NCI-H69 (cell line): ENCODE measurements at regions not wholly inside any gene's neighbourhood (a gene's known extent, or its start where the extent isn't known, plus 50 kb on each side); places are given as distances from the start of the nearest gene placed in this dataset.

ENCODE experiments used
- DNase-seq: peaks from one replicate; lab custom pipeline; 2025; lab: John Stamatoyannopoulos, UW

DNA sequence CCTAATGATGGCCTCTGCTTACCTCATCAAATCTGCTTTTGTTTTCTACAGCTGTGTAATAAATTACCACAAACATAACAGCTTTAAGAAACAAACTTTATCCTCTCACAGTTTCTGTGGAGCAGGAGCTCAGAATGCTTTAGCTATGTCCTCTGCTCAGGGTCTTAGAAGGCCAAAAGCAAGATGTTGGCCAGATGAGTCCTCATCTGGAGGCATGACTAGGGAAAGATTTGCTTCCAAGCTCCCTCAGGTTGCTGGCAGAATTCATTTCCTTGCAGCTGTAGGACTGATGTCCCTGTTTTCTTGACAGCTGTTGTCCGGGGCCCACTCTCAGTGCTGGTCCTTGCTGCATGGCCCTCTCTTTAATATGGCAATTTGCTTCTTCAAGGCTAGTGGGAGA is 116.7 kb upstream of the PDE5A start:
- no peak for DNase-seq

DNA sequence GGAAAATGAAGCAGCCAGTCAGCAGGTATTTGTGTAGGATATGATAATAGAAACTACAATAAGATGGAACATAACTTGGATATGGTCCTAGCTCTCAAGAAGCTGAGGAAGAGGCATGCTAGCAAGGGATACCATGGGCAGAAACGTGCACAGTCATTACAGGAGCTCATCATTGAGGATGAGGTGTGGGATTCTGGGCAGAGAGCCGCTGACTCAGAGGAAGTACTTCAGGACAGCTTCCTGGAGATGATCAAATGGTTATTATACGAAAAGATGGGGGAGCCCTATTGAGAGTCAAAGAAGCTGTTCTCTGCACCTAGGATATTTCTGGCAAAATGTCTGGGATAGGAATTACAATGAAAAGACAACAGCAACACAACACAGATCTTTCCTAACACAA is 116.0 kb upstream of the PDE5A start:
- peak; percentile 2 for DNase-seq

DNA sequence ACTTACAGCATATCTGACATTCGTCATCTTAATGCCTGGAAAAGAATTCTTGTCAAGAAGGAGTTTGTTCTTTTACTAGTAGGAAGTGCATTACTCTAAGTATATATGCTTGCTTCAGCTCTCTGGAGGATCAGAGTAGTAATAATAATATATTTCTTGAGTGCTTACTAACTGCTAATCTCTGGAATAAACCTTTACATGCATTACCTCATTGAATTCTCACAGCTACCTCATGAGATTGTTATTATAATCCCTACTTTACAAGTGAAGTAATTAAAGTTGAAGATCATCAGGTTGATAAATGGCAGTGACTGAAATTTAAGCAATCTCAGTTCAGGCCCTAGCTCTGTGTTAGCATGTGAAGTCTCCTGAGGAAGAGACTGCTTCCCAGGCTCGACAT is 115.0 kb upstream of the PDE5A start:
- no peak for DNase-seq

DNA sequence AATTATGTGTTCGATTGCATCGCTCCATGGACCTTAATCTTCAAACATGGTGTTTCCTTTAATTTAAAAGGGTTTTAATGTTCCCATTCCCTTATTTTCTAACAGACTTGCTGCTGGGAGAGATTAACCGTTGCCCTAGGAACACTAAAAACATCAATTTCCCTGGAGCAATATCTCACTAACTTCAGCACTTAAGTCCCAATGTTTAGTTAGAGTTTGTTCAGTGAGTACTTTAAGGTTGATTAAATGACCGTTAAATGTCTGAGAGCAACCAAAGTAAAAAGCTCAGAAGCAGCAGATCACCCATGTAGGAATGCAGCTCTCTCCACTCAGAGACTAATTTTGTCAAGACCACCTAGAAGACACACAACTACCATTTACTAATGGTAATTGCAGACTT is 111.2 kb upstream of the PDE5A start:
- no peak for DNase-seq

DNA sequence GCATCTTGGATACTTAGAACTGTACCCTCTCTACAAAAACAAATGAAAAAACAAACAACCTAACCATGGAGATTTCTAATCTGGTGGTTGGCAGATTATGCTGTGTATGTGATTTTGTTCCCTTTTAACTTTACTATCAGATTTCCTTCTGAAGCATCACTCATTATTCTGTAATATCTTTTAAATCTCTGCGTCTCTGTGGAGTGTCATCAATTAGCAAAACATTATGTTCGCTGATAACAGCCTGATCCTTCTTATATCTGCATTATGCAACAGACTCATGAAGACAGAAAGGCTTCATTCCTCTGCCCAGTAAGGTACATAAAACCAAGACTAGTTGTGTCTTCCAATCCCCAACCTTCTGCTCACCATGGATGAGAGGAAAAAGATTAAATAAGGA is 110.3 kb upstream of the PDE5A start:
- DNase-seq: no peak

DNA sequence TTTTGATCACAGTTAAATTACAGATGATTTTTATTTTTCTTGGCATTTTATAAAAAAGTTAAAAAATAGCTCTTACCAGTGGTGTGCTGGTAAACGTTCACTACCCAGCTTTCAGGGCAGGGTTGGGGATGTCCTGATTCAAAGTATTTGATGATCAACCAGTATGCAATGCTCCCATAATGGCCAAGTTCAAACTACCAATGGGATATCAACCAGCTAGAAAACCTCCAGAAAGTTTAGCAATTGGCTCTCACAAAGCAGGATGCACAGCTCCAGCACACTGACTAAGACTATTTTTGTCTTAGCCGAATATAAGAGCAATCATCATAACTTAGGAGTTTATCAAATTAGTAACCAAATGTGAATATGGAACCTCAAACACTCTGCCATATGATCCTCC is 108.0 kb upstream of the PDE5A start:
- DNase-seq: no peak

DNA sequence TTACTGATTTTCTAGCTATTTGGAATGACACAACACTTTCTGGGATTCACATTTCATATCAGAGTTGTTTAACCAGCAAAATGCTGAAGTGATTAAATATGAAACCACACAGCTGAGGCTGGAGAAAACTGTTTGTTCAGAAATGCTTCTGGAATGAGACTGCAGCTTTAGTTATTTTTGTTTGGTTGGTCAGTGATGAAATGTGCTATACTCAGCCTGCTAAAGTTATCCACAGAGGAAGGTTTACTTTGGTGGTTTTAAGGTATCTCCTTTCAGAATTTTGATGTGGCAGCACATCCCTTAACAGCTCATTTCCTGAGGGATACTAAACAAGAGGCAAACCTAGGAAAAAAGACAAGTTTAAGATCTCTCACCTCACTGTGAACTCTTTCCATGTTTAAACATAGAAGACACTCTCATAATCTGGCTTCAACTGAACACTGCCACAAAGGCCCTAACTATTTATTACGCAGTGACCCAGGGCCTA is 106.6 kb upstream of the PDE5A start:
- no peak for DNase-seq

DNA sequence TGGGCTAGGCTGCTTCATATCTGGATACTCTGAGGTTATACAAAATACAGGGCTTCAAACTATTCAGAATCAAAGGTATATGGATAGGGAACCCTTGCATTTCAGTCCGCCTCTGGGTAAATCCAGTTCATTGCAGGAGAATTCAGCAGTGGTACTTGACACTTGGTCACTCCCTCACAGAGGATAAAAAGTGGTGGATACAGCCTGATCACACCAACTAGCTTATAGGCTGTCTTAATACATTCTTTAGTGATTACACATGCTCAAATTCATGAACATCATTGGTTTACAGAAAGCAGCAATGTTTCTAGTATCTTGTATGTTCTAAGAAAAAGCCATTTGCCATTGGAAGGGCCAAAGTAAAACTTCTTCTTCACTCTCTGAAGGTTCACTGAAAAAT is 104.8 kb upstream of the PDE5A start:
- no peak for DNase-seq

DNA sequence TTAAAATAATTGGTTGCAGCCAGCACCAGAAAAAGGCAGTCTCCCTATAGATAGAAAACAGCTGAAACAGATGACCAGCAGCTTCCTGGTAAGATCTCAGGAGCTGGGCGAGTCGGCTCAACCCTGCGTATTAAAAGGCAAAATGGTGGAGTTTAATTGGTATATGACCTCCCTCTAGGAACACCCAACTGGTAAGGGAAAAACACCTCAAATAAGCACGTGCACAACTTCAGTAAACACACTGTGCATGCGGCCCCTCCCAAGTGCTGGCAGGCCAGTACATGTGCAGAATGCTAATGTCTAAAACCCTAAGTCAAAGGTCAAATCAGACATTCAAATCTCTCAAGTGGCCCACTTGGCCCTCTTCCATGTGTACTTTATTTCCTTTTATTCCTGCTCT is 103.2 kb upstream of the PDE5A start:
- no peak for DNase-seq

DNA sequence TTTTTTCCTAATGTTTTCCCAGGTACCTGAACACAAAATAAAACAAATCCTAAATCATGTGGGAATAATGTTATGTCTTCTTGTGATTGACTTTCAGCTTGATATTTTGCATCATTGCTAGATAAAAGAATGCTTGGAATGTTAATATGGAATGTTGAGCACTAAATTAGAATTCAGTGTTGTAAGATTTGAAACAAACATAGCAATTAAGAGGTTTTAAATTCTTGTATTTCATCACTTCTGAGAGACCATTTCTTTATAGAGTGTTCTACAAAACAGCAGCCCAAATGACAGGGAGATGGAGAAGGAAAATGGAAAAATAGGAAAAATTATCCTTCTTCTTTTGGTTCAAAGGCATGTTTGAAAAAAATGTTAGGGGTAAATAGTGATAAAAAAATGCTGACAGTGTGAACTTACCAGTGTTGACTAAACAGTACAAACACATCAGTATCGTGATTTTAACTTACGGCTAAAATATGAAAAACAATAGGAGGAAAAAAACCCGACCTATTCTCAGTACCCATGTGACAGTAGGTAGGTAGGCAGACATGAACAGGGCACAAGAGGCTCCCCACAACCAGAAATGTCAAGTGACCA is 102.6 kb upstream of the PDE5A start:
- no peak for DNase-seq

DNA sequence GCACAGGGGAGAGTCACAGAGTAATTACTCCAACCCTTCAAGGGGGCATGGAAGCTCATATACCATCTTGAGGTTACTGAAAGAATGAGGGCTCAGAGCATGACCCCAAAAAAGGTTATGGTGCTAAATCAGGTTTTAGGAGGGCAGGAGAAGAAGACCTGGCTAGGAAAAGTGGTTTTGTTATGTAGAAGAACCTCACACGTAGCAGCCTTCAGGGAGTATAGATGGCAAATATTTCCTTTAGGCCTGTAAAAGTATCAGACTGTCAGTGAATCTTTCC is 102.0 kb upstream of the PDE5A start:
- no peak for DNase-seq

DNA sequence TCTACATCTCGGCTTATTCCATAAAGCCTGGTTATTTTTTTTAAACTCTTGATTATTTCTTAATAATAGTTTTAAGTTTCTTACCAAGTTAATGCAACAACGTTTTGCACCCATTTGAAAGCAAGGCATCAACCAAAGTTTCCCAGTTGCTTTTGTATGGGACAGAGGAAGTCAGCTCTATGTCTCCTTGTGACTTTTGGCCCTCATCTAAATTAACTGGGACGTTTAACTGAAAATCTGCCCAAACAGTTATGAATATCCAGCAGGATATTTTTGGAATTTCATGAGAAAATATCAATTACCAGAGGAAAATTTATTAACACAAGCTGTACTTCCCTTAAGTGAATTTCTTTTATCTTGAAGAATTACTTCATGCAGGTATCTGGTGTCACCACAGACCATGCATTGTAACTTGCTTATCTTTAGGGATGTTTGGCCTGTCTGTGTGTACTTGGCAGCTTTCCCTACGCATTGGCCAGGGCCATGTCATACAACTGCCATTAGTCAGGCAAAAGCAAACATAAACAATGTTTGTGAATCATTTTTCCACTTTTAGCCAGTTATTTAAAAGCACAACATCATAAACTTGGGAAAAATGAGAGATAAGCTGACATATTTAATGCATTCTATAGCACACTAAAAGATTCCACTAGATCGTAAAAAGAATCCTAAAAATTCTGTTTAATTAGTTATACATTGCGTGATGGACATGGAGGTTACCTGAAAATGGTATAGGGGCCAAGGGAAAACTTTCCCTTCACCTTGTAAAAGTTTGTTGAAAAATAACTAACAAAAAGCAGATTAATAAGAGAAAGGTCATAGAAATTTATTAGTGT is 101.4 kb upstream of the PDE5A start:
- DNase-seq: peak; percentile 38

DNA sequence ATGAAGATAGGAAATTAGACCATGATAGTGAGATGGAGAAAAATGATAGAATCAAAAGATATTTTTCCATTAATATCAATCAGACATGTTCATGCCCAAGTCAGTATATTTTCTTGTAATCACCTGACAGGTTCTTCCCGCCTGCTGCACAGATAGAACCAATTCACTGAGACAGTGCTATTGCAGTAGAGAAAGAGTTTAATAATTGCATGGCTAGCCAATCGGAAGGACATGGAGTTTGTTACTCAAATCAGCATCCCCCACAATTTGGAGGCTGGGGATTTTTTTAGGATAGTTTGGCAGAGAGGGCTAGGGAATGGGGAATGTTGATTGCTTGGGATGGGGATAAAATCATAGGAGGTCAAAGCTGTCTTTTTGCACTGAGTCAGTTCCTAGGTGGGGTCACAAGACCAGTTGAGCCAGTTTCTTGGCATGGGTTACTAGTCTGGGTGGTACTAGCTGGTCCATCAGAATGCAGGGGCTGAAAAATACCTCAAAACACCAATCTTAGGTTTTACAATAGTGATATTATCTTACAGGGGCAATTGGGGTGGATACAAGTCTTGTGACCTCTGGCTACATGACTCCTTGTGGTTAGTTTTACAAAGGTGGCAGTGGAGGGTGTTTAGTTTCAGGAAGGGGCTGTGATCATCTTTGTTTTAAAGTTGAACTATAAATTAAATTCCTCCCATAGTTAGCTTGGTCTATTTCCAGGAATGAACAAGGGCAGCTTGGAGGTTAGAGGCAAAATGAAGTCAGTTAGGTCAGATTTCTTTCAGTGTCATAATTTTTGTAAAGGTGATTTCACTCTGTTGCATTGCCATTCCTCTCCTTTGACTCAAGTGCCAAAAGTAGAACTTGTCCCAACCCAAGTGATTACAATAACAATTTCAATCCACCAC is 100.3 kb upstream of the PDE5A start:
- no peak for DNase-seq

DNA sequence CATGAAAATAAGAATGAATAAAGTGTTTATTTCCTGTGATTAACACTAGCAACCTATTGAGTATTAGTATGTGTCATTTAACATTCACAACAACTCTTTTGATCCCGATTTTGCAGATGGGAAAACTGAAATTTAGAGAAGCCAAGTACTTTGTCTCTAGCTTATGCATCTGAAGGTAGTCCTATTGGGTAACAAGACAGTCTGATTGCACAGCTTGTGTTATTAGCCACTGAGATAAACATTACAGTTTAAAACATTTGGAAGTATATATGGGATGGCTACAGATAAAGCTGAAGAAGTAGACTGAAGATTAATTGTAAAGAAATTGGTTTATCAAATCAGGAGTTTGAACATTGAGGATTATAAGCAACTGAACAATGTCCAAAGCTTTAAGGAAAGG is 99.6 kb upstream of the PDE5A start:
- no peak for DNase-seq

DNA sequence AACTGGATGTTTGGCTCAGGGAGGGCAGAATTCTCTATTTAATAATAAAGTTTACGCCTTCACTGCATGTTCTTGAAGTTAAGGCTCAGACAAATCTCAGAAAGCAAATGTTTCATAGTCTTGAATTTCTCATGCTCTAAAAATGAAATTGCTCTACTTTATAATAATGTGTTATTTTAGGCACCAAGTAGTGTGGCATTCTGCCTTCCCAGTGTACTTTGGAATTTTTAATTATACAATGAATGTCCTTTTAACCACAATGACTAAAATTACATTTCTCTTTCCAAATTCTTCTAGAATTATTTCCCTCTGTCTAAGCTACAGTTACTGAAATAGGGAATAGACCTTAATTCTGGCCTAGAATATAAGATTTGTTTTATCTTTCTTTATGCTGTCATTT is 97.9 kb upstream of the PDE5A start:
- DNase-seq: no peak

DNA sequence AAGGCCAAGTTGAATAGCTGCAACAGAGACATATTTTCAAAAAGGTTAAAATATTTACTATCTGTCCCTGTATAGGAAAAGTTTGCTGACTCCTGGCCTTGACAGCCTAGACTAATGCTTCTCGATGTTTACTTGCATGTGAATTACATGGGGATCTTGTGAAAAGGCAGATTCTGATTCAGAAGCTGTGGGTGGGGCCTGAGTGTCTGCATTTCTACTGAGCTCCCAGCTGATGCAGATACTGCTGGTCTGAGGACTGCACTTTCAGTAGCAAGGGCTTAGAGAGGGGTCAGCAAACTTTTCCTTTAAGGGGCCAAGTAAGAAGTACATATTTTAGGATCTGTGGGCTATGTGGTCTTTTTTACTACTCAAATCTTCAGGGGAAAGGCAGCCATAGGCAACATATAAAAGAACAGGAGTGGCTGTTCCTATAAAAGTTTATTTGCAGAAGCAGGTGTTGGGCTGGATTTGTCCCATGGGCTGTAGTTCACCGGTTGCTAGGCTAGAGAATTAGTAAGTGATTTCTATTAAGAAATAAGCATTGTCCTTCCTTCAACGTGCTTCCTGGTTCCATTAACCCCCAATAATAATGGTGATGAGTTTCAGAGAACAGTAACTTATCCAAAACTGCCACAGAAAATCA is 97.2 kb upstream of the PDE5A start:
- DNase-seq: no peak

DNA sequence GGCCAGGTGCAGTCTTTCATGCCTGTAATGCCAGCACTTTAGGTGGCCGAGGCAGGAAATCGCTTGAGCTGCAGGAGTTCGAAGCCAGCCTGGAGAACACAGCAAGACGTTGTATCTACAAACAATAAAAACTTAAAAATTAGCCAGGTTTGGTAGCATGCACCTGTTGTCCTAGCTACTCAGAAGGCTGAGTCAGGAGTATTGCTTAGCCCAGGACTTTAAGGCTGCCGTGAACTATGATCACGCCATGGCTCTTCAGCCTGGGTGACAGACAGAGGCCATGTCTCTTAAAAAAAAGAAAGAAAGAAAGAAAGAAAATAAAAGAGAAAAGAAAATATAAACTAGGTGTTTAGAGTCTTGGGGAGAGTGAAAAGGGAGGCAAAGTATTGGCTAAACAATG is 96.4 kb upstream of the PDE5A start:
- peak; percentile 6 for DNase-seq

DNA sequence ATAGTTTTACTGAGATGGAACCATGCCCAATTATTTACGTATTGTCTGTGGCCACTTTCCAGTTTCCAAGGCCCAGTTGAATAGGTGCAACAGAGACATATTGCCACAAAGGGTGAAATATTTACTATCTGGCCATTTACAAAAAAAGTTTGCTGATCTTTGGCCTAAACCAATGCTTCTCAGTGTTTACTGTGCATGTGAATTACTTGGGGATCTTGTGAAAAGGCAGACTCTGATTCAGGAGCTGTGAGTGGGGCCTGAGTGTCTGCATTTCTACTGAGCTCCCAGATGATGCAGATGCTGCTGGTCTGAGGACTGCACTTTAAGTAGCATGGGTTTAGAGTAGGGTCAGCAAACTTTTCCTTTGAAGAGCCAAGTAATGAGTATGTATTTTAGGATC is 94.1 kb upstream of the PDE5A start:
- DNase-seq: no peak

DNA sequence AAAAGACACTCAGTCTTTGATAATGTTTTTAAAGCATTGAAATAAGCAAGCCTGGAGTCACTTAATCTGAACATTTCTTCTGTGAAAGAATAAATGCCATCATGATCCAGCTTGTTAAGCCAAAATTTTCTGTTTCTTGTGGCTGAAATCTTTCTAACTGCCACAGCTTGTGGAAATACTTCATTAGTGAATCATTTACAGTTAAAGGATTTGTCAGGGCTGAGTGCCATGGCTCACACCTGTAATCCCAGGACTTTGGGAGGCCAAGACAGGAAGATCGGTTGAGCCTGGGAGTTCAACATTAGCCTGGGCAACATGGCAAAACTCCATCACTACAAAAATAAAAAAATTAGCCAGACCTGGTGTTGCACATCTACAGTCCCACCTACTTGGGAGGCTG is 93.3 kb upstream of the PDE5A start:
- DNase-seq: no peak

DNA sequence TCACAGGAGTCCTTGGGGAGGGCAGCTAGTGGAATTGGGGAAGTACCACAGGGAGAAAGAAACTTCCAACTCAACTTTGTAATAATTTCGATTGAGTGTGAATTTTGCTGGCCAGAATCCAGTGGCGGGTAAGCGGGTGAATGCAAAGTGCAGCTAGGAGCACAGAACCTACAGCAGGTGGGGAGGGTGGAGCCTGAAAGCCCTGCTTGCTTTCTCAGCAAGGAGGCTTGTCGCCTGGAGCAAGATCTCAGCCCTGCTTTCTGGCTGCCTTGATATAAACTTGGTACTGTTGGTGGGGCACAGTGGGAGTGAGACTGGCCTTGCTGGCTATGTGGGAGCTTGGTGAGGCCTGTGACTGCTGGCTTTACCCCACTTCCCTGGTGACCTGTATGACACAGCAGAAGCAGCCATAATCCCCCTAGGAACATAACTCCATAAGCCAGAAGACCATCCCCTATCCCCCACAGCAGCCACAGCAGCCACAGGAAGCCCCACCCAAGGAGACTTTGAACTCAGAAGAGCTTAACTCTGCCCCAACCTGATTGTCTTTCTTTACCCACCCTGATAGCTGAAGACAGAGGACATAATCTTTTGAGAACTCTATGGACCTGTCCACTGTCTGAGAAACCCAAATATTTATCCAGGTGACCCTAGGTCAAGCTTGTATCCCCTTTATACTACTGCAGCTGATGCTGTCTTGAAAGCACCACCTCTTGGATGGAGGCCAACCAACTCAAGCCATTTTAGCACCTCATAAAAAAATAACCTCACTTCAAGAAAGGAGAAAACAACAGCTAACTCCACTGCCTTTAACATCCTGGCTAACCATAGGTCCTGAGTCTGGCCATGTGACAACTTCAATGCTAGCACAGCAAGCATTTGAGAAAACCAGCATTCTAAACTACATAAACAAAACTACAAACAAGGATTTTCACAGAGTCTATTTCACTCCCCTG is 87.2 kb upstream of the PDE5A start:
- DNase-seq: peak; percentile 85

DNA sequence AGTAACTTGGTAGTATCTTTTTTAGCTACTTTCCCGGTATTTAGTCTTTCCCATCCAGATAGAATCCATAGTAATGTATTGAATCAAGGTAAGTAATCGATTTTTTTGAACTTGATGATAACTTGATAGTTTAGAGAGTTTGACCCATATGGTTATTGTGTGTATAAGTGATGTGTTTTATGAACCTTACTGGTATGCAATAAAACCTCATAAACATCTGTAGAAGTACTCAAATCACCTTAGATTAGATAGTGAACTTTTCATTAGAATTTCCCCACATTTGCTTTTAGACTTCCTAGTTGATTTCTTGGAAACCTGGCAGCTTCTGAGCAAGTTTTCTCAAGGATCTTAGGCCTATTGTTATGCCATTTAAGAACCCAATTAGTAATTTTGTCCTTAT is 80.8 kb upstream of the PDE5A start:
- no peak for DNase-seq
